Heart left ventricle (tissue), 13 donors: ENCODE measurements at regions not wholly inside any gene's neighbourhood (a gene's known extent, or its start where the extent isn't known, plus 50 kb on each side); places are given as distances from the start of the nearest gene placed in this dataset.
"Not testable (repeated sequence)": the region's sequence is repeated elsewhere in the genome, so short reads cannot be mapped to it uniquely, and the experiment has no call there.

Source experiments
- CTCF ChIP-seq, 12 donors: fragments of 200-600 bp; sonication (generic) in 4 of 12; IDR thresholded peaks; one replicate each; pipeline versions ENCODE4 v1.5.0 to v1.8.0; 2018 to 2022; ENCODE audit warnings: antibody characterized with exemption in 12 of 12, mild to moderate bottlenecking in 5 of 12
- POLR2A ChIP-seq, 2 donors: fragments of 450-650 bp; IDR thresholded peaks; one replicate each; pipeline ENCODE4 v1.6.1; 2017; ENCODE audit warnings: antibody characterized with exemption in 2 of 2, mild to moderate bottlenecking in 2 of 2, moderate library complexity in 2 of 2
- donor health status: ischemic (EF 13 %, LVEDD 7.1; RV severe dilation, severe dysfunction).
- donor health status: DM: no; HTN: yes; CAD: no.
- donor health status: DM: no; HTN: no; CAD: no.
- donor health status: ischemic (EF 25% LVEDD 6.9; RV normal size, moderate dysfunction).
- donor health status: ischemic (EF 25% LVEDD 5.7; RV mildly dilated, moderate dysfunction).
- donor health status: ischemic (EF 35%, LVEDD 5.7; RV mildly dilated, moderate dysfunction).
- donor health status: nonischemic (EF 11% LVEDD 7.7; RV severe dilation, severe dysfunction).
- donor health status: DM: yes; HTN: yes; CAD: no.
- donor health status: PGD.
- donor health status: ischemic (EF 29% LVEDD 5.4; RV normal size, mild dysfunction).
- donor health status: nonischemic (EF 23%, LVEDD 6.1; RV moderate dilation, normal function).

GRCh38 chr16:29248940-29249318 is 157.6 kb downstream of the NPIPB11 start:
- not testable (repeated sequence) for TF ChIP-seq CTCF, POLR2A (IDR thresholded peaks at IDR 0.05)
